HUES64 (cell line): ENCODE measurements at regions not wholly inside any gene's neighbourhood (a gene's known extent, or its start where the extent isn't known, plus 50 kb on each side); places are given as distances from the start of the nearest gene placed in this dataset.
"Not testable (repeated sequence)": the region's sequence is repeated elsewhere in the genome, so short reads cannot be mapped to it uniquely, and the experiment has no call there.

Experiments
- H3K27ac ChIP-seq: 2 replicates; pipeline ENCODE4 v1.7.0; 2013; ENCODE audit warnings: low read depth, low read length, inconsistent platforms
- H3K27me3 ChIP-seq: 2 replicates; pipeline ENCODE4 v1.6.1; 2013; ENCODE audit warnings: mild to moderate bottlenecking, low read length; ENCODE audit not compliant: insufficient read depth
- H3K36me3 ChIP-seq: 2 replicates; pipeline ENCODE4 v1.6.1; 2013; ENCODE audit warnings: mild to moderate bottlenecking, low read length; ENCODE audit not compliant: insufficient read depth
- H3K4me1 ChIP-seq: 2 replicates; pipeline ENCODE4 v1.6.1; 2013; ENCODE audit warnings: mild to moderate bottlenecking, low read length, moderate library complexity; ENCODE audit not compliant: insufficient read depth
- H3K4me3 ChIP-seq: 2 replicates; pipeline ENCODE4 v1.5.1; 2013; ENCODE audit warnings: mild to moderate bottlenecking, low read length, moderate library complexity
- H3K9ac ChIP-seq: 2 replicates; pipeline ENCODE4 v1.6.1; 2013; ENCODE audit warnings: mild to moderate bottlenecking, low read depth, low read length
- H3K9me3 ChIP-seq: 2 replicates; pipeline ENCODE4 v1.6.1; 2013; ENCODE audit warnings: low read depth, low read length; ENCODE audit not compliant: insufficient read depth
- WGBS: fragments of 150-250, 120-280 bp; methylation state at CpG from one replicate; pipeline ENCODE4 v1.1.7; 2013; ENCODE audit warnings: missing lambda C conversion rate; 5-methylcytosine and 5-hydroxymethylcytosine counted together

- Histone ChIP-seq H3K9me3 (peaks cover 3% of the 10 kb centered on the region; the same call in 1 of the 2 replicates), H3K9ac (no peak overlapping the region), H3K36me3 (no peaks in the 10 kb centered on the region), H3K27me3 (no peaks in the 10 kb centered on the region), H3K27ac (no peak overlapping the region), H3K4me3 (no peak overlapping the region), H3K4me1 (no peaks in the 10 kb centered on the region)
- WGBS = 83% methylated on average over 1 of the region's 1 CpG
These were observed 1112.0 kb upstream of the INTU start for GRCh38 chr4:126520731-126521130.

GRCh38 chr4:126525400-126525799, 1107.4 kb upstream of the INTU start:
- H3K9ac ChIP-seq, H3K9me3 ChIP-seq, H3K27ac ChIP-seq, H3K36me3 ChIP-seq, H3K4me3 ChIP-seq, H3K27me3 ChIP-seq, H3K4me1 ChIP-seq: not testable (repeated sequence)
- WGBS = 92% methylated on average over 2 of the region's 2 CpGs

- H3K4me1 ChIP-seq = no peaks in the 10 kb centered on the region
- H3K9ac ChIP-seq = no peak overlapping the region
- H3K27ac ChIP-seq = no peak overlapping the region
- peaks cover 8% of the 10 kb centered on the region for H3K9me3 ChIP-seq
- H3K27me3 ChIP-seq = no peaks in the 10 kb centered on the region
- no peaks in the 10 kb centered on the region for H3K36me3 ChIP-seq
- WGBS = 100% methylated on average over 2 of the region's 2 CpGs
- no peak overlapping the region for H3K4me3 ChIP-seq
These were observed 1106.4 kb upstream of the INTU start for GRCh38 chr4:126526335-126526734.

GRCh38 chr4:126529997-126530396, 1102.8 kb upstream of the INTU start:
- peaks cover 4% of the 10 kb centered on the region; the same call in 1 of the 2 replicates for H3K4me1 ChIP-seq
- H3K27ac ChIP-seq = no peak overlapping the region
- H3K9me3 ChIP-seq = peaks cover 5% of the 10 kb centered on the region; the same call in 1 of the 2 replicates
- H3K4me3 ChIP-seq = no peak overlapping the region
- no peak overlapping the region for H3K9ac ChIP-seq
- no peaks in the 10 kb centered on the region for H3K27me3 ChIP-seq
- WGBS = 87% methylated on average over 2 of the region's 2 CpGs
- H3K36me3 ChIP-seq = no peaks in the 10 kb centered on the region

- Histone ChIP-seq H3K27me3 (no peaks in the 10 kb centered on the region), H3K4me3 (no peak overlapping the region), H3K9me3 (peaks cover 2% of the 10 kb centered on the region; the same call in 1 of the 2 replicates), H3K36me3 (no peaks in the 10 kb centered on the region), H3K4me1 (peaks cover 4% of the 10 kb centered on the region; the same call in 1 of the 2 replicates), H3K27ac (no peak overlapping the region), H3K9ac (no peak overlapping the region)
These were observed 1101.7 kb upstream of the INTU start for GRCh38 chr4:126530996-126531585.

- Histone ChIP-seq H3K27me3 (no peaks in the 10 kb centered on the region), H3K4me1 (peaks cover 4% of the 10 kb centered on the region; the same call in 1 of the 2 replicates), H3K36me3 (no peaks in the 10 kb centered on the region), H3K9me3 (no peaks in the 10 kb centered on the region), H3K27ac (no peak overlapping the region), H3K4me3 (no peak overlapping the region), H3K9ac (no peak overlapping the region)
- WGBS = 85% methylated on average over 1 of the region's 1 CpG
These were observed 1100.2 kb upstream of the INTU start for GRCh38 chr4:126532527-126532926.

GRCh38 chr4:126533146-126533805, 1099.5 kb upstream of the INTU start:
- Histone ChIP-seq H3K9me3 (no peaks in the 10 kb centered on the region), H3K27ac (no peak overlapping the region), H3K36me3 (no peaks in the 10 kb centered on the region), H3K27me3 (no peaks in the 10 kb centered on the region), H3K4me3 (no peak overlapping the region), H3K9ac (no peak overlapping the region), H3K4me1 (peaks cover 4% of the 10 kb centered on the region; the same call in 1 of the 2 replicates)
- 70% methylated on average over 4 of the region's 5 CpGs for WGBS

- Histone ChIP-seq H3K9ac (no peak overlapping the region), H3K36me3 (no peaks in the 10 kb centered on the region), H3K4me1 (peaks cover 3% of the 10 kb centered on the region; the same call in 1 of the 2 replicates), H3K27ac (no peak overlapping the region), H3K9me3 (no peaks in the 10 kb centered on the region), H3K4me3 (no peak overlapping the region), H3K27me3 (no peaks in the 10 kb centered on the region)
- WGBS = 93% methylated on average over 3 of the region's 3 CpGs
These were observed 1093.0 kb upstream of the INTU start for GRCh38 chr4:126539771-126540170.

GRCh38 chr4:126541820-126542219, 1090.9 kb upstream of the INTU start:
- no peak overlapping the region for H3K27ac ChIP-seq
- no peaks in the 10 kb centered on the region for H3K36me3 ChIP-seq
- no peaks in the 10 kb centered on the region for H3K27me3 ChIP-seq
- H3K9me3 ChIP-seq = no peaks in the 10 kb centered on the region
- 90% methylated on average over 2 of the region's 2 CpGs for WGBS
- H3K4me1 ChIP-seq = peaks cover 3% of the 10 kb centered on the region; the same call in 1 of the 2 replicates
- no peak overlapping the region for H3K9ac ChIP-seq
- no peak overlapping the region for H3K4me3 ChIP-seq

GRCh38 chr4:126544276-126544675, 1088.5 kb upstream of the INTU start:
- Histone ChIP-seq H3K4me1 (0 out of 2 replicates have a peak, but pooled peaks cover 3% of the 10 kb centered on the region), H3K9ac (no peak overlapping the region), H3K27ac (no peak overlapping the region), H3K36me3 (no peaks in the 10 kb centered on the region), H3K9me3 (no peaks in the 10 kb centered on the region), H3K27me3 (no peaks in the 10 kb centered on the region), H3K4me3 (no peak overlapping the region)
- WGBS = 73% methylated on average over 5 of the region's 5 CpGs

- 95% methylated on average over 10 of the region's 10 CpGs for WGBS
- H3K36me3 ChIP-seq, H3K4me3 ChIP-seq, H3K27me3 ChIP-seq, H3K9me3 ChIP-seq, H3K9ac ChIP-seq, H3K27ac ChIP-seq, H3K4me1 ChIP-seq: not testable (repeated sequence)
These were observed 1086.6 kb upstream of the INTU start for GRCh38 chr4:126546197-126546596.
